ENCODE measurements at regions not wholly inside any gene's neighbourhood (a gene's known extent, or its start where the extent isn't known, plus 50 kb on each side); places are given as distances from the start of the nearest gene placed in this dataset.
"Not testable (repeated sequence)": the region's sequence is repeated elsewhere in the genome, so short reads cannot be mapped to it uniquely, and the experiment has no call there.

DNA sequence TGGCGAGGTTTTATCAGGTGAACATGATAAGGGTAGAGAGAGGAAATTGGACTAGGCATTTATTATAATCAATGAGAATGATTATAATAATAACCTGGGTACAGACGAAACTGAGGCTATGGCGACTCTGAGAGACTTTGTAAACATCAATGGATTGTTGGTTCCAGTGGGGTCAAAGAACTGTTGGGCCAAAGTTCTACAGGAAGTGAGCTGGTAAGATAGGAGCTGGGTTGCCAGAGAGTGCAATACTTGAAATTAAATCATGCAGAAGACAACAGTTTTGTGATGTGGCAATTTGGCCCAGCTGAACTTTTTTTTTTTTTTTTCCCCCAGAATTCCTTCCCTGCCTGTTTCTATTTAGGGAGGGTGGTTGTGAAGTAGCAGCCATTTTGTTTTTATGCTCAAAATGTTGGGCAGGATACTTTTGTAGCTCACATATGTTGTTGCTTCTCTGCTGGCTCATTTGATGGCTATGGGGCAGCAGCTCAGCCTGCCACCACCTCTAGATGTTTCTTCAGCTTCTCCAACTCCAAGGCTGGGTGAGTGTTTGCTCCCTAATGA lies 286.5 kb upstream of the B3GALT2 start:
- DNase-seq (ENCODE audit: low read depth, low spot score) = no peak

DNA sequence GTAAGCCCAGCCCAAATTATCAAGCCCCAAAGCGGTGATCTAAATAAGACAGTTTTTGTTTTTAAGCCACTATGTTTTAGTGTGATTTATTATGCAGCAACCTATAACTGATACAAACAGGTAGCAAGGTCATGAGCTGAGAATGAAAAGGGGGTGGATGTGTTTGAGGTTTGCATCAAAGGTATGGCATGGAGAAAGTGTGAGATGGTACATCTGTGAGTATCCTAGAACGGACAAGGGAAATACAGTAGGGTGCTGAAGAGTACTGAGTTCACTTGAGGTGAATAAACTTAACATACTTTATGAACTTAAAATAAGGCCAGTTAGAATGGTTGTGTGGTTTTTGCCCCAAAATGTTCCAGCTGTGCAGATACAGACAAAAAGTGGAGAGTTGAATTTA lies 286.0 kb upstream of the B3GALT2 start:
- no peak for DNase-seq (ENCODE audit: low read depth, low spot score)

DNA sequence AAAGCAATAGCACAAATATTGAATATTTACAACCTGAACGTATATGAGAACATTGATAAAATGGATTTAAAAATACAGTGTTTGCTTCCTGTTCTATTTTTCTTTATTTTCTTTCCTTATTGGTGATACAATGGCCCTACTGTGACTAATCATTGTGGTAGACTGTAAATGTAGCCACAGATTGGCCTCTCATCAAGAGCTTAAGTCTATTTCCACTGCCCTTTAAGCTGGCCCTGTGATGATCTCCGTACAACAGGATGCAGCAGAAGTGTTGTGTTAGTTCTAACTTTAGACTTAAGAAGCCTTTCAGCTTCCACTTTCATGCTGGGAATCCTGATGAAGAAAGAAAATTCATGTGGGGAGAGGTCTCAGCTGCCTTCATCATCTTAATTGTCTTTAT lies 285.6 kb upstream of the B3GALT2 start:
- DNase-seq (ENCODE audit: low read depth, low spot score) = no peak

DNA sequence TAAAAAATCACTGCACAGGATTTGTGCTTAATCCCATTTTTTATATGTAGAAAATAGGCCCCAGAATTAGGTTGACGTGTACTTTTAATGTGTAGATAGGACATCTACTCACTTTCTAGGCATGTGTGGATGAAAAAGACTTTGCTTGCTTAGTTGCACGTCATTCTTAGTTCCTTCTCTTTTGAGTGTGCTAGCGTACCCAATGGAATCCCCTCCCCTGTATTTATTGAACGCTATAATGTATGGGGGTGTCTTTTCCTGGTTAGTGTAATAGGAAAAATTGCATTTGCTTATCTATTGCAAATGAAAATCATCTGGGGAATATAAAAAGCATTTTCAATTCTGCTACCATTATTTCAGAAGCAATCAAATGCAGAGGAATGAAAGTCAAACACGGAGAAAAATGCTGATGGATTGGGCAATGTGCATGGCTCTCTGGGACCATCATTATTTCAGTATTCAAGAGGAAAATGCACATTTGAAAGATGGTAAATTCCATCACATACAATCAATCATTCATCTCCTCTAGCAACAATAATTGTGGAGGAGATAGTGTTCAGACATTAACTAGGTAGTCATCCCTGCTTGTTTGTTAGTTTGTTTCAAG lies 277.0 kb upstream of the B3GALT2 start:
- DNase-seq (ENCODE audit: low read depth, low spot score) = no peak

DNA sequence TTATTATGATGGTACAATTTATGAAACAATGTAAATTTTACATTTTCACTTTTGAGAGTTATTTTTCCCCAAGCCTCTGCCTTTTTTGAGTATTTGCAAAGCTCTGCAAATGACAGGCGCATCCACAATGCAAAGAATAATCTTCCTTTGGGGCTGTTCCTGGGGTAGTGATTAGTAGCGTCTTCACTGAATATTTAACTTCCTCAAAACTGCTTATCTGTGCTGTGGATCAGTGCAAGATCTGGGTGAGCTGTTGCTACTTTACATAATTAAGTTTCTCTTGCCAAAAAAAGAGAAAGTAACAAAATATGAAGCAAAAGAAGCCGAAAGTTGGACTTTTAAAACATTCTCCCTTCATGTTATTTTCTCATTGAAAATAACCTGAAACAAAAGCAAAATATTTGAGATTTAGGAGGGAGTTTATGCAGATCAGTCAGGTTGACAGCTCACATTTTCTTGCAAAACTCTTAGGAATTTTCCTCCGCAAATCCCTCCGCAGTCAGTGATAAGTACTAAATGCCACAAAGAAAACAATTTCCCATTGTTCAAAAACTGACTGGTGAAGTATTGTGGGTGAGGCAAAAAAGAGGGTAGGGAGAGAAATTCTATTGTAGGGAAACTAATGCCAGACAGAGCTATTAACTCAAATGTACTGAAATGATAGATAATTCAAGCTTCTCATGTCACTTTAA lies 276.4 kb upstream of the B3GALT2 start:
- DNase-seq (ENCODE audit: low read depth, low spot score) = no peak

DNA sequence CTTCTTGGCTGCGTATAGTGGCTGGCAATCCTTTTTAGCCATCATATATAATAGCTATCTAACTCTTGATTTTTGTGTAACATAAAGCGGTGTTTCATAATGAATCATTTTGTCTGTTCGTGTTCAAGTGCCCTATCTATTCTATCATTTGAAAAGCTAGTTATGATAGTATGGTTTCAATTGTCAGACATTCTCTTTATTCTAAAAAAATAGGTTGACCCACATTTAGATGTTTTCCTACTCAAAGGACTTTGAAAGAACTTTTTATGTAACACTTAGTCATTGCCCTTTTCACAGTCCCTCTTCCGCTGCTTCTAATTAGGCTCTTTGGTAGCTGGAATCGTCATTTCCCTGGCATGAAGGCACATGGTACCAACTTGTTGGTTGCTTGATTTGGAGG lies 272.2 kb upstream of the B3GALT2 start:
- DNase-seq (ENCODE audit: low read depth, low spot score) = no peak

DNA sequence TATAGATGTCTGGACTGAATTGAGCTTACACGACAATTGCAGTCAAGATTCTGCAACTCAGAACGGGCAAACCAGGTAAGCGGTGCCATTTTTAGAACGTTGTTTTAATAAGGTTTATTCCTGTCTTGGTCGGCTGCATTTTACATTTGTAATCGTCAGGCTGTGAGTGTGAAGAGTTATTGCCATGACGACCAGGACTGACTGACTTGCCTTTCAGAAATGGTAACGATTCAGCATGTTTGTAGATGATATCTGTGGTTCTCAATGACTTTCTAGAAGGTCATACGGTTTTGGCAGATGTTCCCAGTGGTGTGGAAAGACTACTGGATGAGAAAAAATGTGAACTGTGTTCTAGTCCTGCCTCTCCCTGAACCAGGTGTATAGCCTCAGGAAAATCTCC lies 271.3 kb upstream of the B3GALT2 start:
- DNase-seq (ENCODE audit: low read depth, low spot score) = no peak

DNA sequence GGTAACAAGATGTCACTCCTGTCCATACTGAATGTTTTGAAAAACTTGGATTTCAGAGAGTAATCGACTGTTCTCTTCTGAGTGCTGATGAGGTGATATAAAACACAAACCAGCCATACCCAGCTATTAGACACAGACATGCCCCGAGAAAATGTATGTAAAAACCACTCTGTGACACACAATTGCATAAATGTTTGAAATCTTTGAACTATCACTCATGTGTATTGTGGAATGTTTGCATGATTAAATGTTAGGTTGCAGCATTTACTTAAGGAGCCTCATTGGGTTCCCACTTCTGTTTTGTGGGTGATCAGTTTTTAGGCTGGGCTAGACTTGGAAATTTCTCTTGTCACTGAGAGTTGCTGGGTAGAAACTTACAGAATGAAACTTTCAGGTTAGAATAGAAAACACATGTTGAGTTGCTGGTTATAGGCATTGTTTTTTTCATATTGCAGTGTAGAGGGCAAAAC lies 270.4 kb upstream of the B3GALT2 start:
- no peak for DNase-seq (ENCODE audit: low read depth, low spot score)

DNA sequence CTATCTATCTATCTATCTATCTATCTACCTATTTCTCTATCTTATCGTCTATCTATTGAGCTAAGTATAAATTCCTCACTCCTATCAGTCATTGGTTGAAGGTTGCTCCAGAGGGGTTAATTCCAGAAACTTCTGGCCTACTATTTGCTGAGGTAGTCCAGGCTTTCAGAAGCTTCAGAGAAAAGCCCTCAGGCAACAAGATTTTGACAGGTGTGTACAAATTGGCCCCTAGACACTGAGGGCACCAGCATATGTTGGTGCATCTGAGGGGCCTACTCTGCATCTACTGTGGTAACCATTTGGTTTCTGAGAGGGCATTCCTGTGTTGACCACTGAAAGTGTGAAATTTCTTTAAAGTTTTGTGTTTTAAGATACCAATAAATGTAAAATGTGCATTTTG lies 265.2 kb upstream of the B3GALT2 start:
- no peak for DNase-seq (ENCODE audit: low read depth, low spot score)

DNA sequence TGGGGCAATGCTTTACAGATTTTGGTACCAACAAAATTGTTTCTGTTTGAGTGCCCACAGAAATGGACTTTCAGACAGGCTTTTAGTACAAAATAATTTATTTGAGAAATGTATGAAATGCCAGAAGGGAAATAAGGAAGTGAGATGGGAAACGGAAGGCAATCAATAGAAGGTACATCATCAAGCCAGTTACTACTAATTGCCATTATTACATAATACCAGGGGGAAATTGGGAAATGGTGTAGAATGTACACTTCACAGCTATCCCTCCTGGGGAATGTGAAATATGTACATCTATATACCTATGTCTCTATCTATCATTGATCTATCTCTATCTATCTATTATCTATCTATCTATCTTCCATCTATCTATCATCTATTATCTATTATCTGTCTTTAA lies 264.6 kb upstream of the B3GALT2 start:
- no peak for DNase-seq (ENCODE audit: low read depth, low spot score)

DNA sequence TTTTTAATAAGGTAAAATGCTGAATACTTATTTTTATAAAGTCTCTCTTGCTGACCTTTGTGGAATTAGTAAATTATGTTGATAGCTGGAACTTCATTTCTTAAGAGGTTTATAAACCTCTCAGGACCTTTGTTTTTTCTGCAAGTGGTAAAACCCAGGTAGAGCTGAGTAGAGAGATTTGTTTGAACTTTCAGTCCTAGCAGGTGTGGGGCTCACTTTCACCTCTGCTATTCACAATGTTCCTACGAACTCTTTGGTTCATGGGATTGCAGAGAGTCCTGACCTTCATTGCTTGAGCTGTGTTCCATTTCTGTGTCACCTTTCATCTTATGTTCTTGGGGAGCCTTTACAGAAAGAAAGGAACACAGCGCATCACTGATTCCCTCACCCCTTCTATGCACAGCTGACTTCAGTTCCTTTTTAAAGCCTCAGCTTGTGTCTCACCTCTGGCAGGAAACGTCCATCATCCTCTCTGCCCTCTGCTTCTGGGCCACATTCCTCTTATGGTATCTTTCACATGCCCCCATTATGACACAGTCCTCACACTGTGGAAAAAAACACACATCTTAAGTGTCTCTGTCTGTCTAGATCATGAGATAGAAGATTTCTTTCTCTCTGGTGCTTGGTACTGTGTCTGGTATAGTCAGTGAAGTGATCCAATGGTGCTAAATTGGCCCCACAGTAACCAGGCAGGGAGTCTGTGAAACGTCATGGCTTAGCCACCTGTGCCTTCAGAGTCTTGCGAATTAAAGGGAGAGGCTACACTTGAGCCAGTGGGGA lies 262.5 kb upstream of the B3GALT2 start:
- no peak for DNase-seq (ENCODE audit: low read depth, low spot score)

DNA sequence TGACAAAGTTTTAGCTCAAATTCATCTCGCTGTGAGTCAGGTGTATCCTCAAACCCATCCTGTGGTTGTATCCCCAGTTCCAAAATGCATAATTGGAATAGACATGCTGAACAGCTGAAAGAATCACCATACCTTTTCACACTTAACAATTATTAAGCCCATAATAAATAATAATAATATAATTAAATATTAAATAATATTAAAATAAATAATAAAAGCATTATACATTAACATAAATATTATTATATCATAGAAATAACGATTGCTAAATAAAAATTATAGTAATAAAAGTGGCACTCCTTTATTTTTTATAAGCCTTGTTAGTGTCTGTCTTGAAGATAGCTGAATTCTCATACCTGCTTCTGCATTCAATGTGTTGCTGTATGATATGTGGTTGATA lies 257.5 kb upstream of the B3GALT2 start:
- DNase-seq (ENCODE audit: low read depth, low spot score) = no peak

DNA sequence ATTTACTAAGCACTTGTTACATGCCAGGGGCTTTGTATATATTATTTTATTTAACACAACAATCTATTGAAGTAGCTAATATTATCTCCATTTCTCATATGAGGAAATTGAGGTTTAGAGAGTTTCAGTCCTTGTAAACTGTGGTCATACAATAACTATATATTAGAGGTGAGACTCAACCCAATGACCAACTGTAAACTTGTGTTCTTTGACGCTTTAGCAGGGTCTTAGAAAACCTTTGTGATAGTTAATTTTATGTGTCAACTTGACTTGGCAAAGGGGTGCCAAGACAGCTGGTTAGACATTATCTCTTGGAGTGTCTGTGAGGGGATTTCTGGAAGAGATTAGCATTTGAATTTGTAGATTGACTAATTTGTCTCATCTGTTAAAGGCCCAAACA lies 252.4 kb upstream of the B3GALT2 start:
- no peak for DNase-seq (ENCODE audit: low read depth, low spot score)

DNA sequence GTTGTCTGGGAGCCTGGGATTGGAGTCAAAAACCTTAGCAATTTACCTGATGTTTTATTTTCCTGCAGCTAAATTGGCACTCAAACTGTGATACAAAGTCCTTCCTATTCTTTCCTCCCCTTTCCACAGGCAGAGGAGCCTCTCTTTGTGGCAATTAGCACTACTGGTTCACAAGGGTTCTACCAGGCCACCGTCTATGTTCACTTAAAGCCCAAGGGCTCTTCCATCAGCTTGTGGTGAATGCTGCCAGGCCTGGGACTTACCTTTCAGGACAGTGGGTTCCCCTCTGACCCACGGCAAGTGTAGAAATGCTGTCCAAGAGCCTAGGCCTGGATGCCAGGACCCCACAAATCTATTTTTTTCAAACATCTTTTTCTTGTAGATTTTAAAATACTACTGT lies 251.9 kb upstream of the B3GALT2 start:
- no peak for DNase-seq (ENCODE audit: low read depth, low spot score)

DNA sequence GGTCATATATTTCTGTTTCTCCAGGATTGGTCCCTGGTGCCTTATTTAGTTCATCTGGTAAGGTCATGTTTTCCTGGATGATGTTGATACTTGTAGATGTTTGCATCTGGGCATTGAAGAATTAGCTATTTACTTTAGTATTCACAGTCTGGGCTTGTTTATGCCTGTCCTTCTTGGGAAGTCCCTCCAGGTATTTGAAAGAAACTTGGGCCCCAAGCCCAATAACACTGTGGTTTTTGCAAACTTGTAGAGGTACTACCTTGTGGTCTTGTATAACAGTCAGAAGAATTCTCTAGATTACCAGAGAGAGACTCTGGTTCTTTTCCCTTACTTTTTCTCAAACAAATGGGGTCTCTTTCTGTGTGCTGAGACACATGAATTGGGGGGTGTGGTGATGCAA lies 251.4 kb upstream of the B3GALT2 start:
- DNase-seq (ENCODE audit: low read depth, low spot score) = no peak

DNA sequence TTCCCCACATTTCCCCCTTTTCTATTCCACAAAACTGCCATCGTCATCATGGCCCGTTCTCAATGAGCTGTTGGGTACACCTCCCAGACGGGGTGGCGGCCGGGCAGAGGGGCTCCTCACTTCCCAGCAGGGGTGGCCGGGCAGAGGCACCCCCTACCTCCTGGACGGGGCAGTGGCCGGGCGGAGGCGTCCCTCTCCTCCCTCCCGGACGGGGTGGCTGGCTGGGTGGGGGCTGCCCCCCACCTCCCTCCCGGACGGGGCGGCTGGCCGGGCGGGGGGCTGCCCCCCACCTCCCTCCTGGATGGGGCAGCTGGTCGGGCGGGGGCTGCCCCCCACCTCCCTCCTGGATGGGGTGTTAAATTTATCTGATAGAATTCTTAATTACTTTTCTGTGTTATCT lies 250.9 kb upstream of the B3GALT2 start:
- not testable (repeated sequence) for DNase-seq (ENCODE audit: low read depth, low spot score)

DNA sequence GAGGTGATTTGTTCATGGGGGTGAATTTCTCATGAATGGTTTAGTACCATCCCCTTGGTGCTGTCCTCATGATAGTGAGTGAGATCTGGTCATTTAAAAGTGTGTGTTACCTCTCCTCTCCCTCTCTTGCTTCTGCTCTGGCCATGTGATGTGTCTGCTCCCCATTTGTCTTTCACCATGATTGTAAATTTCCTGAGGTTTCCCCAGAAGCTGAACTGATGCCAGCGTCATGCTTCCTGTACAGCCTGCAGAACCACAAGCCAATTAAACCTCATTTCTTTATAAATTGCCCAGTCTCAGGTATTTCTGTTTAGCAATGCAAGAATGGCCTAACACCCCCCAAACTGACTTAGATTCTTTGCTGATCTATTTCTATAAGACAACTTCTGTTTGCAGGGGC lies 249.4 kb upstream of the B3GALT2 start:
- DNase-seq (ENCODE audit: low read depth, low spot score) = no peak

DNA sequence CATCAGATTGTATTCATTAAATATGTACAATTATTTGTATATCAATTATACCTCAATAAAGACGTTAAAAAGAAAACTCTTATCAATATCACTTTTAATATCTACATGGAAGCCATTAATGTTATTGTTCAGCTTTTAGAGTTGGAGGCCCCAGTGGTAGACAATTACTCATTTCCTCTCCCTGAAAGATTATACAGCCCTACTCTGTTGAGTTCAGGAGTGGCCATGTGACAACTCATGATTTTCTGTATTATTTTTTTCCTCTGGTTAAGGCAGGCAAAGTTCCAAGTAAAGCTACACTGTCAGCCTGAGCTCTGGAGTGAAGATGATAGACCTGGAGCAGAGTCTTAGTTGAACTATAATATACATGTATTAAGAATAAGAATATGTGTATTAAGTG lies 247.9 kb upstream of the B3GALT2 start:
- peak; percentile 55 for DNase-seq (ENCODE audit: low read depth, low spot score)

DNA sequence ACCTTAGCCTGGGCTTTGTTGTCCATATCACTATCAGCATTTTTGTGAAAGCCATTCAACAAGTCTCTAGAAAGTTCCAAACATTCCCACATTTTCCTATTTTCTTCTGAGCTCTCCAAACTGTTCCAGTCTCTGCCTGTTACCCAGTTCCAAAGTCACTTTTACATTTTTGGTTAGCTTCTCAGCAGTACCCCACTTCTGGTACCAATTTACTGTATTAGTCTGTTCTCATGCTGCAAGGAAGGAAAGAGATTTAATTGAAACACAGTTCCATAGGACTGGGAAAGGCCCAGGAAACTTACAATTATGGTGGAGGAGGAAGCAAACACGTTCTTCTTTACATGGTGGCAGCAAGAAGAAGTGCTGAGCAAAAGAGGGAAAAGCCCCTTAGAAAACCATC lies 247.2 kb upstream of the B3GALT2 start:
- no peak for DNase-seq (ENCODE audit: low read depth, low spot score)

DNA sequence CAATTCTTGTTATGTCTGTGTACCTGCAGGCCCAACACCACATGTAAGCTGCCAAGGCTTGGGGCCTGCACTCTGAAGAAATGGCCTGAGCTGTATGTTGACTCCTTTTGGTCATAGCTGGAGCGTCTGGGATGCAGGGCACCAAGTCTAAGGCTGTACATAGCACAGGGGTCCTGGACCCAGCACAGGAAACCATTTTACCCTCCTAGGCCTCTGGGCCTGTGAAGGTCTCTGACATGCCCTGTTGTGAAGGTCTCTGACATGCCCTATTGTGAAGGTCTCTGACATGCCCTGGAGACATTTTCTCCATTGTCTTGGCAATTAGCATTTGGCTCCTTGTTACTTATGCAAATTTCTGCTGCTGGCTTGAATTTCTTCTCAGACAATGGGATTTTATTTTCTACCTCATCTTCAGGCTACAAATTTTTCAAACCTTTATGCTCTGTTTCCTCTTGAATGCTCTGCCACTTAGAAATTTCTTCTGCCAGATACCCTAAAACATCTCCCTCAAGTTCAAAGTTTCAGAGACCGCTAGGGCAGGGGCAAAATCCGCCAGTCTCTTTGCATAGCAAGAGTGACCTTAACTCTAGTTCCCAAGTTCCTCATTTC lies 246.7 kb upstream of the B3GALT2 start:
- no peak for DNase-seq (ENCODE audit: low read depth, low spot score)

DNA sequence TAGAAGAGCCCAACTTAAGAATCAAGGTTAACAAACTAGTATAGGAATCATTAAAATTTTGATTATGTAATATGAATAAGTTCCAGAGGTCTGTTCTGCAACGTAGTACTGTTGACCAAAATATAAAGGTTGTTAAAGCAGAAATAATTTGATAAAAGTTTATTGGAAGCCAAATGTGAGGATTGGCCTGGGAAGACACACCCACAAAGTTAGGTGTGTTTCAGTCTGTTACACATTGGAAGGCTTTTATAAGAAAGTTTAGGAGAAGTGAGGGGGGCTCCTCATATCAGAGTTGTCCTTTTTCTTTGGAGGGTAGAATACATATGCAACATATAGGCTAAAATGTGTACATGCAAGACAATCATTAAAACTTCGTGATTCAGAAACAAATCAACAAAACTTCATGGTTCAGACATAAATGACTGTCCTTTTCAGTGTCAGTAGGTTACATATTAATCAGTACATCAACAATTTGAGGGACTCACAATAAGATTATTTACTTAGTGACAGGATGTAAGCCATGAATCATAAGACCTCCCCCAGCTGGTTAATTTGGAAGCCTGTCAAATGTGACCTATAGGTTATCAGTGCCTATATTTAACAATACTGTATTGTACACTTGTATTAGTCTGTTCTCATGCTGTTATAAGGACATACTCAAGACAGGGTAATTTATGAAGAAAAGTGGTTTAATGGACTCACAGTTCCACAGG lies 245.0 kb upstream of the B3GALT2 start:
- no peak for DNase-seq (ENCODE audit: low read depth, low spot score)

DNA sequence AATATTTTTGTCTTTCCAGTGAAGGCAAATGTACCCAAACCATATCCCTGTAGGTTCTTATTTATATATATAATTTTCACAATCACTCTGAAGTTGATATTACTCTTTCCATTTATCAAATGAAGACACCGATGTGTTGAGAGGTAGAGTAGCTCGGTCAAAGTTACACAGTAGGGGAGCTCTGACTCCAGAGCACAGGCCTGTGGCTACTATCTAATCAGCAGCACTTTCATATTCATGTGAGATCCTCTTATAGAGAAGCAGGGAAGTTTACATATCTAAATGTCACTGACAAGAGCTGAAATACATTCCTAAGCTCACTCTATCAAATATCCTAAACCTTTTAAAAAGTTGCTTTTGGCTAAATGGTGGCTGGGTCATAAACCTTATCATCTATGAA lies 241.1 kb upstream of the B3GALT2 start:
- DNase-seq (ENCODE audit: low read depth, low spot score) = no peak
